PC-9 (cell line): ENCODE measurements at regions not wholly inside any gene's neighbourhood (a gene's known extent, or its start where the extent isn't known, plus 50 kb on each side); places are given as distances from the start of the nearest gene placed in this dataset.

Experiments used
- EZH2 ChIP-seq: fragments of 200-600 bp; sonication (generic); IDR thresholded peaks from 2 replicates; pipeline ENCODE4 v1.8.0; 2017; ENCODE audit warnings: antibody characterized with exemption, low read depth
- TF ChIP-seq, protein P1 (sequence below): fragments of 200-600 bp; sonication (generic); conservative IDR thresholded peaks from 2 replicates; pipeline ENCODE4 v1.6.1; 2017; ENCODE audit warnings: mixed run types, antibody characterized with exemption, mild to moderate bottlenecking, moderate library complexity

DNA sequence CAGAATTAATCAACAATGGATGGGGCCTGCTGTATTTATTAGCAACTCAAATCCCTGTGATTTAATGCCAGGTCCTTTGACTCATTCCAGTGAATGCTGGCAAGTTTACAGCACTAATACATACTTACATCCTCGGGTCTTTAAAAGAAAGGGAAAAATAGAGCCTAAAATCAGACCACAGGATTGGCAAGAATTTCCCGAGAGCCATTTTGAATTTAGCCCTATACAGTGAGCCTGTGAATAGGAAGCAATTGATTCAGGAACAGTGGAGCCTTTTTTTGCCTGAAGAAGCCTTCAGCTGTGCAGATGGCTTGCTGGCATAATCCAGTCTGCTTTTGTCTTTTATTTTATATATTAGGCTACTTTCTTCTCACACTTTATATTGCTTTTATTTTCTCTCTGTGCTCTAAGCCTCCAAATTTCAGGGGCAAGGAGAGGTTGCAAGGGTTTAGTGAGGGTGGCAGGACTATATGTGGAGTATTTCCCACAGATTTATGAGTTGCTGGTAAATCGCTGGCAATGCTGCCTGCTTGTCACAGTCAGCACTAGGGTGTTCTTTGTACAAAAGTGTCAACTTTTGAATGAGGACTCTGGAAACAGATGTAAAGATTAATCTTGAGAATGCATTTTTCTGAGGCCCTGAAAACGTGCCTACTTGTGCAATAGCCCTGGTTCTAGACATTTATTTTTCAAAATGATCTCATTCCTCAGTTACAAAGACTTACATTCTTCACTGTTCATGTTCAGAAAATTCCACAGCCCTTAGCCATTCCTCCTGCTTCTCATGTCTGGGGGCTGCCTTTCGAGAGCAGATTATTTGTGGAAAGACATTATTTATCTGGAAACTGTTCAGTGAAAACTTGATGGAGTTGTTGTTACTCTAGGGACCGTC lies 303.5 kb downstream of the SPRY1 start:
- TF ChIP-seq, protein P1, sequence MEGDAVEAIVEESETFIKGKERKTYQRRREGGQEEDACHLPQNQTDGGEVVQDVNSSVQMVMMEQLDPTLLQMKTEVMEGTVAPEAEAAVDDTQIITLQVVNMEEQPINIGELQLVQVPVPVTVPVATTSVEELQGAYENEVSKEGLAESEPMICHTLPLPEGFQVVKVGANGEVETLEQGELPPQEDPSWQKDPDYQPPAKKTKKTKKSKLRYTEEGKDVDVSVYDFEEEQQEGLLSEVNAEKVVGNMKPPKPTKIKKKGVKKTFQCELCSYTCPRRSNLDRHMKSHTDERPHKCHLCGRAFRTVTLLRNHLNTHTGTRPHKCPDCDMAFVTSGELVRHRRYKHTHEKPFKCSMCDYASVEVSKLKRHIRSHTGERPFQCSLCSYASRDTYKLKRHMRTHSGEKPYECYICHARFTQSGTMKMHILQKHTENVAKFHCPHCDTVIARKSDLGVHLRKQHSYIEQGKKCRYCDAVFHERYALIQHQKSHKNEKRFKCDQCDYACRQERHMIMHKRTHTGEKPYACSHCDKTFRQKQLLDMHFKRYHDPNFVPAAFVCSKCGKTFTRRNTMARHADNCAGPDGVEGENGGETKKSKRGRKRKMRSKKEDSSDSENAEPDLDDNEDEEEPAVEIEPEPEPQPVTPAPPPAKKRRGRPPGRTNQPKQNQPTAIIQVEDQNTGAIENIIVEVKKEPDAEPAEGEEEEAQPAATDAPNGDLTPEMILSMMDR = no peak
- TF ChIP-seq EZH2 = no peak
